ENCODE measurements at regions not wholly inside any gene's neighbourhood (a gene's known extent, or its start where the extent isn't known, plus 50 kb on each side); places are given as distances from the start of the nearest gene placed in this dataset.
"Not testable (repeated sequence)": the region's sequence is repeated elsewhere in the genome, so short reads cannot be mapped to it uniquely, and the experiment has no call there.

- DNase-seq, result no peak
- TF ChIP-seq GATA1 (IDR thresholded peaks at IDR 0.05; ENCODE audit: low read depth, low read length), result no peak
- TF ChIP-seq POLR2A (IDR thresholded peaks at IDR 0.05; ENCODE audit: low read length), result no peak
Observed at GRCh38 chr5:8827696-8828095, 718.2 kb downstream of the SEMA5A start.

GRCh38 chr5:8828596-8829322, 717.1 kb downstream of the SEMA5A start:
- DNase-seq, result no peak
- TF ChIP-seq POLR2A (IDR thresholded peaks at IDR 0.05; ENCODE audit: low read length), result no peak
- TF ChIP-seq GATA1 (IDR thresholded peaks at IDR 0.05; ENCODE audit: low read depth, low read length), result no peak

GRCh38 chr5:8829323-8830029, 716.4 kb downstream of the SEMA5A start:
- DNase-seq, result no peak
- no peak for TF ChIP-seq POLR2A (IDR thresholded peaks at IDR 0.05; ENCODE audit: low read length)
- TF ChIP-seq GATA1 (IDR thresholded peaks at IDR 0.05; ENCODE audit: low read depth, low read length), result no peak

GRCh38 chr5:8831251-8831650, 714.6 kb downstream of the SEMA5A start:
- TF ChIP-seq GATA1 (IDR thresholded peaks at IDR 0.05; ENCODE audit: low read depth, low read length) (no peak), POLR2A (IDR thresholded peaks at IDR 0.05; ENCODE audit: low read length) (no peak)
- DNase-seq, result no peak

GRCh38 chr5:8831854-8832253, 714.0 kb downstream of the SEMA5A start:
- DNase-seq, result no peak
- no peak for TF ChIP-seq POLR2A (IDR thresholded peaks at IDR 0.05; ENCODE audit: low read length)
- TF ChIP-seq GATA1 (IDR thresholded peaks at IDR 0.05; ENCODE audit: low read depth, low read length), result no peak

GRCh38 chr5:8839361-8840055, 706.4 kb downstream of the SEMA5A start:
- DNase-seq, result no peak
- TF ChIP-seq GATA1 (IDR thresholded peaks at IDR 0.05; ENCODE audit: low read depth, low read length), result no peak
- TF ChIP-seq POLR2A (IDR thresholded peaks at IDR 0.05; ENCODE audit: low read length), result no peak

GRCh38 chr5:8840237-8840636, 705.6 kb downstream of the SEMA5A start:
- DNase-seq, result no peak
- no peak for TF ChIP-seq POLR2A (IDR thresholded peaks at IDR 0.05; ENCODE audit: low read length)

GRCh38 chr5:8840746-8841145, 705.1 kb downstream of the SEMA5A start:
- DNase-seq, result not testable (repeated sequence)

GRCh38 chr5:8842971-8843551, 702.8 kb downstream of the SEMA5A start:
- DNase-seq, result no peak
- TF ChIP-seq GATA1 (IDR thresholded peaks at IDR 0.05; ENCODE audit: low read depth, low read length) (no peak), POLR2A (IDR thresholded peaks at IDR 0.05; ENCODE audit: low read length) (no peak)

- TF ChIP-seq GATA1 (IDR thresholded peaks at IDR 0.05; ENCODE audit: low read depth, low read length), result no peak
- no peak for TF ChIP-seq POLR2A (IDR thresholded peaks at IDR 0.05; ENCODE audit: low read length)
- DNase-seq, result no peak
Observed at GRCh38 chr5:8843771-8844170, 702.1 kb downstream of the SEMA5A start.

GRCh38 chr5:8844206-8844605, 701.7 kb downstream of the SEMA5A start:
- TF ChIP-seq GATA1 (IDR thresholded peaks at IDR 0.05; ENCODE audit: low read depth, low read length), result no peak
- TF ChIP-seq POLR2A (IDR thresholded peaks at IDR 0.05; ENCODE audit: low read length), result no peak
- DNase-seq, result no peak

- TF ChIP-seq POLR2A (IDR thresholded peaks at IDR 0.05; ENCODE audit: low read length) (no peak), GATA1 (IDR thresholded peaks at IDR 0.05; ENCODE audit: low read depth, low read length) (no peak)
- no peak for DNase-seq
Observed at GRCh38 chr5:8844847-8845246, 701.0 kb downstream of the SEMA5A start.

GRCh38 chr5:8845296-8845695, 700.6 kb downstream of the SEMA5A start:
- no peak for DNase-seq
- no peak for TF ChIP-seq POLR2A (IDR thresholded peaks at IDR 0.05; ENCODE audit: low read length)
- no peak for TF ChIP-seq GATA1 (IDR thresholded peaks at IDR 0.05; ENCODE audit: low read depth, low read length)

GRCh38 chr5:8848366-8848765, 697.5 kb downstream of the SEMA5A start:
- TF ChIP-seq POLR2A (IDR thresholded peaks at IDR 0.05; ENCODE audit: low read length) (no peak), GATA1 (IDR thresholded peaks at IDR 0.05; ENCODE audit: low read depth, low read length) (no peak)
- DNase-seq, result no peak
